KMS-11 (cell line): ENCODE measurements at regions not wholly inside any gene's neighbourhood (a gene's known extent, or its start where the extent isn't known, plus 50 kb on each side); places are given as distances from the start of the nearest gene placed in this dataset.

ENCODE experiments used
- H2AFZ ChIP-seq: fragments of 200-600 bp; sonication (generic); 2 replicates; pipeline ENCODE4 v1.6.1; 2016; ENCODE audit warnings: antibody characterized with exemption, mixed run types, low read depth
- H3K27ac ChIP-seq: fragments of 200-600 bp; sonication (generic); 2 replicates; pipeline ENCODE4 v1.6.1; 2016; ENCODE audit warnings: mild to moderate bottlenecking, mixed run types
- H3K27me3 ChIP-seq: fragments of 200-600 bp; sonication (generic); 2 replicates; pipeline ENCODE4 v1.6.1; 2017; ENCODE audit warnings: mild to moderate bottlenecking, low read depth, mixed run types, moderate library complexity; ENCODE audit not compliant: insufficient read depth
- H3K36me3 ChIP-seq: fragments of 200-600 bp; sonication (generic); 2 replicates; pipeline ENCODE4 v1.6.1; 2017; ENCODE audit warnings: mild to moderate bottlenecking, mixed run types; ENCODE audit not compliant: insufficient read depth
- H3K4me1 ChIP-seq: fragments of 200-600 bp; sonication (generic); 2 replicates; pipeline ENCODE4 v1.6.1; 2016; ENCODE audit warnings: mild to moderate bottlenecking, low read depth, mixed run types; ENCODE audit not compliant: poor library complexity, severe bottlenecking
- H3K4me2 ChIP-seq: fragments of 200-600 bp; sonication (generic); 2 replicates; pipeline ENCODE4 v1.7.0; 2016; ENCODE audit warnings: mild to moderate bottlenecking, mixed run types
- H3K4me3 ChIP-seq: fragments of 200-600 bp; sonication (generic); IDR thresholded peaks from 2 replicates; pipeline ENCODE4 v1.6.1; 2017; ENCODE audit warnings: low read depth, low read length, mixed read lengths; ENCODE audit not compliant: insufficient read depth
- H3K79me2 ChIP-seq: fragments of 200-600 bp; sonication (generic); 2 replicates; pipeline ENCODE4 v1.6.1; 2016; ENCODE audit warnings: low read depth, mixed run types; ENCODE audit not compliant: insufficient read depth
- H3K9ac ChIP-seq: fragments of 200-600 bp; sonication (generic); 2 replicates; pipeline ENCODE4 v1.6.1; 2016; ENCODE audit warnings: mild to moderate bottlenecking, mixed run types
- H4K20me1 ChIP-seq: fragments of 200-600 bp; sonication (generic); 2 replicates; pipeline ENCODE4 v1.6.1; 2016; ENCODE audit warnings: mild to moderate bottlenecking, mixed run types; ENCODE audit not compliant: insufficient read depth
- TF ChIP-seq, protein P1 (sequence below): fragments of 200-600 bp; sonication (generic); conservative IDR thresholded peaks from 2 replicates; pipeline ENCODE4 v1.6.1; 2017; ENCODE audit warnings: low read depth, mild to moderate bottlenecking, antibody characterized with exemption, low read length, moderate library complexity, mixed read lengths

- Histone ChIP-seq H3K4me1 (no peaks in the 10 kb centered on the region), H3K36me3 (no peaks in the 10 kb centered on the region), H3K27ac (no peak overlapping the region), H4K20me1 (no peaks in the 10 kb centered on the region), H3K9ac (no peak overlapping the region), H3K4me2 (no peak overlapping the region), H3K27me3 (no peaks in the 10 kb centered on the region), H2AFZ (no peak overlapping the region), H3K4me3 (no peak overlapping the region), H3K79me2 (no peaks in the 10 kb centered on the region)
- TF ChIP-seq, protein P1, sequence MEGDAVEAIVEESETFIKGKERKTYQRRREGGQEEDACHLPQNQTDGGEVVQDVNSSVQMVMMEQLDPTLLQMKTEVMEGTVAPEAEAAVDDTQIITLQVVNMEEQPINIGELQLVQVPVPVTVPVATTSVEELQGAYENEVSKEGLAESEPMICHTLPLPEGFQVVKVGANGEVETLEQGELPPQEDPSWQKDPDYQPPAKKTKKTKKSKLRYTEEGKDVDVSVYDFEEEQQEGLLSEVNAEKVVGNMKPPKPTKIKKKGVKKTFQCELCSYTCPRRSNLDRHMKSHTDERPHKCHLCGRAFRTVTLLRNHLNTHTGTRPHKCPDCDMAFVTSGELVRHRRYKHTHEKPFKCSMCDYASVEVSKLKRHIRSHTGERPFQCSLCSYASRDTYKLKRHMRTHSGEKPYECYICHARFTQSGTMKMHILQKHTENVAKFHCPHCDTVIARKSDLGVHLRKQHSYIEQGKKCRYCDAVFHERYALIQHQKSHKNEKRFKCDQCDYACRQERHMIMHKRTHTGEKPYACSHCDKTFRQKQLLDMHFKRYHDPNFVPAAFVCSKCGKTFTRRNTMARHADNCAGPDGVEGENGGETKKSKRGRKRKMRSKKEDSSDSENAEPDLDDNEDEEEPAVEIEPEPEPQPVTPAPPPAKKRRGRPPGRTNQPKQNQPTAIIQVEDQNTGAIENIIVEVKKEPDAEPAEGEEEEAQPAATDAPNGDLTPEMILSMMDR = no peak
Measured at GRCh38 chr9:120191141-120191540, 388.8 kb downstream of the CDK5RAP2 start.

DNA sequence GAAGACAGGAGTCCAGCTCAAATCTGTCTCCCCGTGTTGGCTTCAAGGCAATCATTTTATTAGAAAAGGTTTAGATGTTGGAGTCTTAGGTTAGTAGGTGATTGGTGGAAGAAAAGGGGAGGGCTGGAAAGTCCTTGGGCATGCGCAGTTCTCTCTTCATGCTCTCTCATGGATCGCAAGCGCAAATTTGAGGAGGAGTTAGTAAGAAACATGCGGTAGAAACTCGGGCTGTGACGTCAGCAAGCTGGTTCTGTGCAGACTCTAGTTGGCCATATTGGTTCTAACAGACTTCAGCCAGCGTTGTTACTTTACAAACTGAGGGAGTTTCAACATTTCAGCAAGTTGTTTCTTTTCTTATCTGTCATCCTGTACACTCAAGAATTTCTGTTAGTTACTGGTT lies 392.2 kb downstream of the CDK5RAP2 start:
- H3K4me2 ChIP-seq = no peak overlapping the region
- no peaks in the 10 kb centered on the region for H4K20me1 ChIP-seq
- no peak overlapping the region for H3K9ac ChIP-seq
- no peaks in the 10 kb centered on the region for H3K36me3 ChIP-seq
- no peaks in the 10 kb centered on the region for H3K27me3 ChIP-seq
- H3K27ac ChIP-seq = no peak overlapping the region
- no peaks in the 10 kb centered on the region for H3K4me1 ChIP-seq
- H2AFZ ChIP-seq = no peak overlapping the region
- TF ChIP-seq, protein P1 = no peak
- no peaks in the 10 kb centered on the region for H3K79me2 ChIP-seq
- H3K4me3 ChIP-seq = no peak overlapping the region

- Histone ChIP-seq H3K4me1 (no peaks in the 10 kb centered on the region), H3K4me3 (no peak overlapping the region), H3K36me3 (no peaks in the 10 kb centered on the region), H3K79me2 (no peaks in the 10 kb centered on the region), H3K27ac (no peak overlapping the region), H3K27me3 (no peaks in the 10 kb centered on the region), H3K4me2 (no peak overlapping the region), H2AFZ (no peak overlapping the region), H3K9ac (no peak overlapping the region), H4K20me1 (no peaks in the 10 kb centered on the region)
- TF ChIP-seq, protein P1 = no peak
Measured at GRCh38 chr9:120186276-120186675, 393.7 kb downstream of the CDK5RAP2 start.

GRCh38 chr9:120184266-120184665 lies 395.7 kb downstream of the CDK5RAP2 start:
- Histone ChIP-seq H3K79me2 (no peaks in the 10 kb centered on the region), H3K27ac (no peak overlapping the region), H3K4me3 (no peak overlapping the region), H2AFZ (no peak overlapping the region), H3K4me2 (no peak overlapping the region), H3K36me3 (no peaks in the 10 kb centered on the region), H3K27me3 (no peaks in the 10 kb centered on the region), H4K20me1 (no peaks in the 10 kb centered on the region), H3K9ac (no peak overlapping the region), H3K4me1 (no peaks in the 10 kb centered on the region)
- TF ChIP-seq, protein P1 = no peak

DNA sequence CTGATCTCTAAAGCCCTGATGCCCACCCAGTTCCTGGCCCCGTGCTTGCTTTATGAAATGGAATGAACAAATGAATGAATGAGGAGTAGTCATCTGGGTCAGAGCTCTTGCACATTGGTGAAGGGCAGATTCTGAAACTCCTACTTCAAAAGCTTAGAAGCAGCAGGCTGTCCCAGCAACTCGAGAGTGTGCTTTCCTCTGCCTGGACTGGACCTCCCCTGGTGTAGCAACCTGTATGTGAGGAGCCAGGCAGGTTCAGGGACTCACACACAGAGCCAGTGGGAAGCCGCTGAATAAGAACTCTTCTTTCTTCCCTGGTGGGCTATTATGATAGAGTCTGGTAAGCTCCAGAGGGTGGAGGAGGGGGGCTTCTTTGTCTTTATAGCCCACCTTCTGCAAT lies 396.4 kb downstream of the CDK5RAP2 start:
- H3K9ac ChIP-seq = no peak overlapping the region
- no peaks in the 10 kb centered on the region for H4K20me1 ChIP-seq
- TF ChIP-seq, protein P1 = no peak
- H3K36me3 ChIP-seq = no peaks in the 10 kb centered on the region
- H3K4me3 ChIP-seq = no peak overlapping the region
- no peak overlapping the region for H3K4me2 ChIP-seq
- no peaks in the 10 kb centered on the region for H3K79me2 ChIP-seq
- H3K27me3 ChIP-seq = no peaks in the 10 kb centered on the region
- no peaks in the 10 kb centered on the region for H3K4me1 ChIP-seq
- H3K27ac ChIP-seq = no peak overlapping the region
- no peak overlapping the region for H2AFZ ChIP-seq
